GM19395 (cell line): ENCODE measurements at regions not wholly inside any gene's neighbourhood (a gene's known extent, or its start where the extent isn't known, plus 50 kb on each side); places are given as distances from the start of the nearest gene placed in this dataset.

Experiments used
- ATAC-seq: cut with Tn5 transposase; IDR thresholded peaks from one replicate; pipeline ENCODE4 v1.9.1; 2021; ENCODE audit warnings: mild to moderate bottlenecking, moderate library complexity; ENCODE audit not compliant: unreplicated experiment

- no peak for ATAC-seq
Measured at GRCh38 chr2:71896385-71897136, 251.1 kb downstream of the CYP26B1 start.

- ATAC-seq, result no peak
Measured at GRCh38 chr2:71895320-71896161, 252.1 kb downstream of the CYP26B1 start.

- no peak for ATAC-seq
Measured at GRCh38 chr2:71894261-71894660, 253.4 kb downstream of the CYP26B1 start.

DNA sequence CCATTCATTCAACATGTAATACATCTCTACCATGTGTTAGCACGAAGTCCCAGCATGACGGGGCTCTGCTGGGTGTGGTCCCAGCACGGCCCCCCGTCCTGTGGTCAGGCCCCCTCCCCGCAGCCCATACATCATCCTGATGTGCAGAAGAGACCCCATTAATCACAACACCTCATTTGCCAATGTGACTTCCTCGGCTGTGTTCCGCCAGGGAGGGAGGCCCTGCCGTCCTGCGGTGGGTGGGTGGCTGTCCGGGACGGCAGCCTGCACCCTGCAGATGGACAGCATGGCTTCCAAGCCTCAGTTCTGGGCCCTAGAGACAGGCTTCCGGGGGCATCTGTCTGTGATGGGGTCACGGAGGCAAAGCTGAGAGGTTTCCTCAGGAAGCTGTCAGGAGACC, 254.0 kb downstream of the CYP26B1 start:
- no peak for ATAC-seq

GRCh38 chr2:71892896-71893295, 254.8 kb downstream of the CYP26B1 start:
- ATAC-seq, result no peak

DNA sequence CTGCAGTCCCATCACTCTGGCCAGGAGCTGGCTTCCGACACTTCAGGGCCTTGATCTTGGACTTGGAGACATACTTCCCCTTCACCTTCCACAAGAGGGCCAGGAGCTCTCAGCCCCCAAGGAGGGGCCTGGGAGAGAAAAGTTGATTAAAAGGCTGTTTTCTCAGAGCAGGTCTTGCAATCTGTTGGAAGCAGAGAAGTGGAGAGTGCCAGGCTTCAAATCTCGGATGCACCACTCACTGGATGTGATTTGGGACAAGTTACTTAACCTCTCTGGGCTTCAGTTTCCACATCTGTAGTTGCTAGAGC, 255.3 kb downstream of the CYP26B1 start:
- ATAC-seq, result no peak

DNA sequence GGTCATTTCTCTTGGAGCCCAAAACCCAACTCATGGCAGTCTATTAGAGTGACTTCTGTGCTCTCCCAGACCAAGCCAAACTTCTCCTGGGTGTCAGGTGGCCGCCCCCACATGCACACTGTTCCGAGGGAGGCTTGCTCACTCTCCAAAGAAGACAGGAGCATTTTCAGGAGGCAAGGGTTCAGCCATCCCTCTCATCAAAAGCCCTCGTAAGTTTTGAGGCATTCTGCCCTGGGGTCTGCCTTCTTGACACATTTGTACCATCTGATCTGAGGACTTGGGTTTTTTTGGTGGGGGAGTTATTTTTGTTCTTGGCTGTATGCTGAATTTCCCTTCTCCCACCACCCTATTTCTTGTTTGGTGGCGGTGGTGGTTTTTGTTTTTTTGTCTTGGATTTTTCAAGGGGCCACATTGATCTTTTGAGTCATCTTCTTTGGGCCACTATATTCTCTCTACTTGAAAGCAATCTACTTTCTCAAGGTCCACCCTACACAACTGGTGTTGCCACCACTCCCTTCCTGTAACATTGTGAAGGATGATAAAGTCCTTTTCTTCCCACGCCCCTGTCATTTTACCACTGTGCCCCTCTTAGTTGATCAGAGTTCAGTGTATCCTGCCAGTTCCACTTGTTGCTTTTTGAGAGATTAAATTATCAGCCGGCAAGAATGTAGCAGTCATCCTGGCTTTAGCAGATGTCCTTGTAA, 255.8 kb downstream of the CYP26B1 start:
- no peak for ATAC-seq

- ATAC-seq, result no peak
Measured at GRCh38 chr2:71891155-71891554, 256.5 kb downstream of the CYP26B1 start.

GRCh38 chr2:71889759-71890684, 257.6 kb downstream of the CYP26B1 start:
- ATAC-seq, result no peak

DNA sequence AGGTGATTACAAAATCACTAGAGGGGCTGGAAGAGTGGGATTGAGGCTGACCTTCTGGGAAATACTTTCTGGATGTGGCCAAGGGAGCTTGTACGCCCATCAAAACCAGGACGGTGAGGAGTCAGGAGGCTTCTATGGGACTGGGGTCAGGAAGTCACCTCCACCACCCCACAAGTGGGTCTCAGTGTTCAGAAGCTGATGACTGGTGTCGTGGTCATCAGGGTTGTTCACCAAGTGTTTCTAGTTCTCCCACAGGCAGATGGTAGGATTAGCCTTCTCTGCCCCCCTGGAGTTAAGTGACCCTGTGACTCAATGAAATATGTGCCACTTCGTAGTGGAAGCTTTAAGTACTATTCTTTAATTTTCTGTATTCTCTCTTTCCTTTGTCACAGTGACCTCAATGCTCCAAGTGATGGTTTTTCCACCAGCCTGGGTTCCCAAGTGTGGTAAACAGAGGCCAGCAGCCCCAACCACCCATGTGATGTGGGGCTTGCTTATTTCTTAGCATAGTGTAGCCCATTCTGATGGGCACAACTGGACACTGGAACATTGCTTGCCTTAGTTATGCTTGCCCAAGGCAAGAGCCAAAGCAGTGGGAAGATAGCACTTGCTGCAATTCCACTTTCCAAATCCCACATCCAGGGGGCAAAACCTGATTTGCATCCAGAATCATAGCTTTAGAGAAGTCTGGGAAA, 258.8 kb downstream of the CYP26B1 start:
- ATAC-seq, result no peak

DNA sequence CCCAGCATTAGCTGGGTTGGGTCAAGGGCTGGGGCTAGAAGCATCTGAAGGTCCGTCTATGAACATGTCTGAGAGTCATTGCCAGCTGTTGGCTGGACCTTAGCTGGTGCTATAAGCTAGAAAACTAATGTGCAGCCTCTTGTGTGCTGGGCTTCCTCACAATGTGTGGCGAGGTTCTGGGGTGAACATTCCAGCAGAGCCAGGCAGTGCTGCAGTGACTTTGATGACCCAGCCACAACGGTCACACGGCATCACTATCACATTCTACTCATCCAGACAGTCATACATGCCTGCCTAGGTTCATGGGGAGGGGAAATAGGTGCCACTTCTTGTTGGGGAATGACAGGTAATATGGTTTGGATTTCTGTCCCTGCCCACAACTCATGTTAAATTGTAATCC, 260.5 kb downstream of the CYP26B1 start:
- ATAC-seq, result no peak

- no peak for ATAC-seq
Measured at GRCh38 chr2:71886241-71886640, 261.4 kb downstream of the CYP26B1 start.

DNA sequence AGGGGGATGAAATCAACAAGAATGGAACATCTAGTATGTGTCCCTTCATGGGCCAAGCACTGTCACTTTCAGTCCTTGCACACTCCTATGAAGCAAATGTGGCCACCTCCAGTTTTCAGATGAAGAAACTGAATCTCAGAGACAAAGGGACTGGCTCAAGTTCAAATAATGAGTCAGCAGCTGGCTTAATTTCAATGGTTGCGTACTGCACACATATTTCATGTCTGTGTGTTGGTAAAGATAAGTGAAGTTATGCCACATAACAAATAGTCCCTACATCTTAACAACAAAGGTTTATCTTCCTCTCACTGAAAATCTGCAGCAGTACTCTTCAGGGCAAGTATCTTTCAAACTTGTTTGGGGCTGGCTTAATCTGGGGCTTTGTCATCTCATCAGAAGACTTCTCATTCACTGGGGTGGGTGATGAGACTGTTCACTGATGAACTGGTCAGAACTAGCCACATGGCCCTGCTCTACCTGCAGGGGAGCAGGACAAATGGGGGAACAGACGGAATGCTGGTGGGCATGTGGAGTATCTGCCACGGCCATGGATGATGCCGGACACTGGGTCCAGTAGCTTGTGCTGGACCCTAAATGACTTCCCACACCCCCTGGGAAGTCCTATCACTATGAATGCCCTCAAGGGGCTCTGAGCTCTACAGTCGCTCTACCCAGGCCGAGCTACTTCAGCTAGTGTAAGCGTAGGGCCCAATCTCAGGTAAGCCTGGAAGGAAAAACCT, 263.2 kb downstream of the CYP26B1 start:
- ATAC-seq, result no peak

DNA sequence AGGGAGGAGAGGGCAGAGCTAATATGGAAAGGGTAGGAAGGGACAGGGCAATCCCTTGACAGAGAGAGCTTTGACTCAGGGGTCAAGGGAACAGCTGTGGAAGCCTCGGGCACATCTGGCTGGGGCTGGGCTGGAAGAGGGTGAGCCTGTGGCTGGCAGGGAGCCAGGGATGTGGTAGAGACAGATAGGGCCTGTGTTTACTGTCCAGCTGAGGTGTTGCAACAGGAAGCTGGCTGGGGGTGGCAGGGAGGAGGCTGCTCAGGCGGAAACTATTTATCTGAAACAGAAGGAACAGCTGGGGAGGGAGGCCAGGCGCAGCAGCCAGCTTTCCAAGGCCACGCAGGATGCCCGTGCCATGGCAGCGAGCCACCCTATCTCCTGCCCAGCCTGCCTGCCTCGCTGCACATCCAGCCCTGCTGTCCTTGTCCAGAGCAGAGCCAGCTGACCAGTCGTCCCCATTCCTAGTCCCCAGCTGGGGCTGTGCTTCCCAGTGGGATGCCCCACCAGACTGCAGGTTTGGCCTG, 264.7 kb downstream of the CYP26B1 start:
- no peak for ATAC-seq

DNA sequence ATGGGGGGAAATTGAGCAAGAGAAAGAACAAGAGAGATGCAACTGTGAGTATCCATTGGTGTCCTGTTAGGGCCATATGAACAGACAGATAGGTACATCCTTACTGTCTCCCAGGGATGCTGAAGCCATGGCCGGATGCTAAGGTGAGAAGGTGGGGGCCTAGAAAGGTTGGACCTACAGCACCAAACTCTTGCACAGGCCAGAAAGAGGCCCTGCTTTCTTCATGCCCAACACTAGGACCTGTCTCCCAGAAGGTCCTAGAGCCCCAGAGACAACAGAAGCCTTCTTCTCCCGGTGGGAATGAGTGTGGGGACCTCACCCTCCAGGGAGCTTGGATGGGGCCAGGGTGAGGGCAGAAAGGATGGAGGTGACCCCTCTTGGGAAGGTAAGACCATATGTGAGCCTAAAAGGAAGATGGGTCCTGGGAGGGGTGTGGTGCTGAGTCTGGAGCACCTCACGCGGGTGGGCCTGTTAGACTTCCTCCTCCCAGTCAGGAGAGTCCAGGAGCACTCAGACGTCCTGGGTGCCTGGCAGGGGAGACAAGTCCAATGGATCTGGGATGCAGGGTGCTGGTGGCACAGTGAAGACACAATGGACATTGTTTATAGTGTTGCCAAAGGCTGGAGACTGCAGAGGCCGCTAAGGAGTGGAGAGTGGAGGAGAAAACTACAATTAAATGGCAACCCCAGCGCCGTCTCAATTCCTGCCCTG, 265.3 kb downstream of the CYP26B1 start:
- ATAC-seq, result no peak

DNA sequence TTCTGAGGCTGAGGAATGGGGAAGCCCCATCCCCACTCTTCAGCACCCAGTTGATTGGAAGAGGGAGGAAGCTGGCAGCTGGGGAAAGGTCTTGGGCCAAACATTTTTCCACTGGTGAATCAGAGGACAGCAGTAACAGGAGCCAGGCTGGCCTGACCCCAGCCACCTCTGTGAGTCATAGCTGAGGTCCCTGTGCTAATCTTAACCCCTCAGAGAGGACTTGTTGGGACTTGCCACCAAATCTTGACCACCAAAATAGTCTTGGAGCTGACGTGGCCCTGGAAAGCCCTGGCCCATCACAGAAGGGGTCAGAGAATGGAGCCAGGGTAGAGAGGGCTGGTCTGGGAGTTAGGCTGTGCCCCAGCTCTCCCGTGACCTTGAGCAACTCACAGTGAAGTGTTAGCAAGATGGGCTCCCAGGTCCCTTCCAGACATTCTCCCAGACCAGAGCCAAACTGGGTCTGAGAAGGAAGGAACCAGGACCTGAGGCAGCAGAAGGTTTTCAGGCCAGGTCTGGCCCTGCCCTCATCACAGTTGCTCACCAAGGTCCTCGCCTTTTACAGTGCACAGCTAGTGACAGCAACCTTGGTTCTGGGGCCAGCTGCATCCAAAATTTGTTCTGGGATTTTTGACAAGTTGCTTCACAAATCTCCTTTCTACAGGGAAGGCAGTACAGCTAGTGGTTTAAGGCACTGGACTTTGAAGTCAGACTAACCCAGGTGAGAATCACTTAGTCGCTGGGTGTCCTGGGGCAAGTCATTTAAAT, 266.6 kb downstream of the CYP26B1 start:
- no peak for ATAC-seq

- ATAC-seq, result no peak
Measured at GRCh38 chr2:71880287-71880686, 267.4 kb downstream of the CYP26B1 start.
